ENCODE measurements at regions not wholly inside any gene's neighbourhood (a gene's known extent, or its start where the extent isn't known, plus 50 kb on each side); places are given as distances from the start of the nearest gene placed in this dataset.

DNA sequence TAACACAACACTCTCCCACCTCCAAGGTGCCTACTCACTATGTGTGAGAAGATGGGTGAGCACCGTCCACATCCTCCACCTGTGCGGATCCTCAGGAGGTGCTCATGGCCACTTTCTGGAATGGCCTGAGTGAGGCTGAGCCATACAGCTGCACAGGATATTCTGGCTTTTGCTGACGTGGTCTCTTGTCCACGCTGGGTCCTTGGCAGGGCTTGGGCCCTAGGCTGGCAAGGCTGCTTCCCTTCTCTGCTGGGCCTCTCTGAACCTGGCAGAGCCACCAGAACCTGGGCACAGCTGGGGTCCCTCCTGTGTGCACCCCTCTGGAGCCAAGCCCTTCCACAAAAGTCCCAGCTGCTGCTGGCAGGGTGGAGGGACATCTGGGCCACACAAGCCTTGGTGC lies 56.4 kb upstream of the IER5L start:
- no peaks in the 10 kb centered on the region for H3K79me2 ChIP-seq (ENCODE audit: control insufficient read depth in 1 of 2, insufficient read depth in 2 of 2, low read length in 2 of 2)
- H3K23me2 ChIP-seq (ENCODE audit: low read depth, low read length), result peaks cover 9% of the 10 kb centered on the region; the same call in 1 of the 2 replicates
- H3K4me2 ChIP-seq (ENCODE audit: insufficient read depth in 1 of 2, low read depth in 2 of 2, low read length in 2 of 2), result no peak overlapping the region
- H2BK120ac ChIP-seq (replicated peaks; ENCODE audit: low read depth, low read length), result no peak overlapping the region
- 68% methylated on average over 4 of the region's 4 CpGs; no CpG with 5 or more reads in 1 of the 2 experiments for WGBS, 2 experiments (ENCODE audit: extremely low coverage in 1 of 2, insufficient coverage in 1 of 2, insufficient read length in 1 of 2, insufficient replicate concordance in 2 of 2, low coverage in 1 of 2, low lambda C conversion rate in 2 of 2, missing lambda C conversion rate in 1 of 2)
- H4K20me1 ChIP-seq (replicated peaks in 1 of 2; ENCODE audit: control insufficient read depth in 1 of 2, insufficient read depth in 2 of 2, low read length in 2 of 2), result peaks cover 0 to 3% of the 10 kb centered on the region in 2 experiments
- H3K27ac ChIP-seq (ENCODE audit: low read depth, low read length), result no peak overlapping the region
- peaks cover 0 to 13% (median 4%) of the 10 kb centered on the region in 4 experiments; a peak in 5 of 7 replicates for H3K4me1 ChIP-seq (replicated peaks in 1 of 4; ENCODE audit: control insufficient read depth in 3 of 4, insufficient read depth in 4 of 4, low read length in 3 of 4)
- H4K91ac ChIP-seq (replicated peaks; ENCODE audit: insufficient read length, low read length), result no peak overlapping the region
- no peaks in the 10 kb centered on the region for H3K79me1 ChIP-seq (ENCODE audit: low read depth, low read length)
- TF ChIP-seq, protein P1, sequence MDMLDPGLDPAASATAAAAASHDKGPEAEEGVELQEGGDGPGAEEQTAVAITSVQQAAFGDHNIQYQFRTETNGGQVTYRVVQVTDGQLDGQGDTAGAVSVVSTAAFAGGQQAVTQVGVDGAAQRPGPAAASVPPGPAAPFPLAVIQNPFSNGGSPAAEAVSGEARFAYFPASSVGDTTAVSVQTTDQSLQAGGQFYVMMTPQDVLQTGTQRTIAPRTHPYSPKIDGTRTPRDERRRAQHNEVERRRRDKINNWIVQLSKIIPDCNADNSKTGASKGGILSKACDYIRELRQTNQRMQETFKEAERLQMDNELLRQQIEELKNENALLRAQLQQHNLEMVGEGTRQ (IDR thresholded peaks at IDR 0.05; ENCODE audit: low read length), result no peak
- TF ChIP-seq TEAD4 (IDR thresholded peaks at IDR 0.05; ENCODE audit: low read depth, low read length) (no peak), EZH2 (IDR thresholded peaks at IDR 0.05; ENCODE audit: low read depth, low read length, severe bottlenecking) (no peak), CEBPB (IDR thresholded peaks at IDR 0.05; ENCODE audit: low read depth, low read length) (no peak), CHD2 (IDR thresholded peaks at IDR 0.05; ENCODE audit: low read length) (no peak), RBBP5 (IDR thresholded peaks at IDR 0.05; ENCODE audit: borderline replicate concordance, low read depth, low read length) (no peak), BCL11A (IDR thresholded peaks at IDR 0.05; ENCODE audit: low read depth in 2 of 2, low read length in 2 of 2) (no peak), SP2 (IDR thresholded peaks at IDR 0.05; ENCODE audit: low read length) (no peak), TCF12 (IDR thresholded peaks at IDR 0.05; ENCODE audit: low read depth, low read length) (no peak), JUN (IDR thresholded peaks at IDR 0.05; ENCODE audit: low read depth, low read length) (no peak)
- TF ChIP-seq, protein P2, sequence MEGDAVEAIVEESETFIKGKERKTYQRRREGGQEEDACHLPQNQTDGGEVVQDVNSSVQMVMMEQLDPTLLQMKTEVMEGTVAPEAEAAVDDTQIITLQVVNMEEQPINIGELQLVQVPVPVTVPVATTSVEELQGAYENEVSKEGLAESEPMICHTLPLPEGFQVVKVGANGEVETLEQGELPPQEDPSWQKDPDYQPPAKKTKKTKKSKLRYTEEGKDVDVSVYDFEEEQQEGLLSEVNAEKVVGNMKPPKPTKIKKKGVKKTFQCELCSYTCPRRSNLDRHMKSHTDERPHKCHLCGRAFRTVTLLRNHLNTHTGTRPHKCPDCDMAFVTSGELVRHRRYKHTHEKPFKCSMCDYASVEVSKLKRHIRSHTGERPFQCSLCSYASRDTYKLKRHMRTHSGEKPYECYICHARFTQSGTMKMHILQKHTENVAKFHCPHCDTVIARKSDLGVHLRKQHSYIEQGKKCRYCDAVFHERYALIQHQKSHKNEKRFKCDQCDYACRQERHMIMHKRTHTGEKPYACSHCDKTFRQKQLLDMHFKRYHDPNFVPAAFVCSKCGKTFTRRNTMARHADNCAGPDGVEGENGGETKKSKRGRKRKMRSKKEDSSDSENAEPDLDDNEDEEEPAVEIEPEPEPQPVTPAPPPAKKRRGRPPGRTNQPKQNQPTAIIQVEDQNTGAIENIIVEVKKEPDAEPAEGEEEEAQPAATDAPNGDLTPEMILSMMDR (IDR thresholded peaks at IDR 0.05; ENCODE audit: control extremely low read depth in 1 of 3, insufficient read depth in 1 of 3, low read depth in 1 of 3, low read length in 3 of 3), result no peak
- H3K56ac ChIP-seq (replicated peaks; ENCODE audit: insufficient read length, low read depth, low read length), result no peak overlapping the region
- no peaks in the 10 kb centered on the region for H3K9me3 ChIP-seq (ENCODE audit: insufficient read depth in 2 of 2, low read depth in 1 of 2, low read length in 1 of 2)
- no peak overlapping the region for H3K23ac ChIP-seq (ENCODE audit: insufficient read length)
- H3K36me3 ChIP-seq (ENCODE audit: control insufficient read depth in 2 of 4, insufficient read depth in 4 of 4, low read length in 3 of 4), result no peaks in the 10 kb centered on the region
- H2AFZ ChIP-seq (ENCODE audit: low read length), result no peak overlapping the region
- CTCF ChIA-PET (ENCODE audit: partially characterized antibody), result interaction anchor here (0.9 to 1.2 kb wide), 2 partner anchors 9 to 317 kb away, joined by 3 to 4 read pairs; no protein-coding TSS in a partner anchor
- FAIRE-seq (no peak), DNase-seq (ENCODE audit: low read depth in 1 of 2, low spot score in 2 of 2) (no peak)
- H3K27me3 ChIP-seq (replicated peaks in 1 of 4; ENCODE audit: control insufficient read depth in 3 of 4, extremely low read depth in 1 of 4, insufficient read depth in 3 of 4, low read length in 3 of 4), result no peaks in the 10 kb centered on the region
- H2BK15ac ChIP-seq (ENCODE audit: low read length), result no peak overlapping the region
- no peak overlapping the region for H2AK5ac ChIP-seq (ENCODE audit: low read depth, low read length)
- H2BK20ac ChIP-seq (ENCODE audit: low read length), result no peak overlapping the region
- no peak overlapping the region for H2BK5ac ChIP-seq (ENCODE audit: low read depth, low read length)
- no peak overlapping the region for H4K5ac ChIP-seq (ENCODE audit: insufficient read length, low read depth, low read length)
- no peak overlapping the region for H3K4me3 ChIP-seq (ENCODE audit: extremely low read depth in 1 of 4, insufficient read depth in 2 of 4, low read depth in 3 of 4, low read length in 4 of 4)
- no peak overlapping the region for H3K18ac ChIP-seq (ENCODE audit: extremely low read depth, low read length)
- H3K4ac ChIP-seq (replicated peaks; ENCODE audit: insufficient read length, low read depth, low read length), result no peak overlapping the region
- POLR2A ChIA-PET (ENCODE audit: partially characterized antibody), result interaction anchor here (0.7 to 1.7 kb wide), 2 partner anchors 25 to 52 kb away, joined by 3 to 5 read pairs; no protein-coding TSS in a partner anchor
- H2BK12ac ChIP-seq (ENCODE audit: low read depth, low read length), result 0 out of 2 replicates have a peak overlapping the region, but pooled peaks have one; percentile 9
- H4K8ac ChIP-seq (ENCODE audit: extremely low read depth, insufficient read depth, low read length), result no peak overlapping the region
- H3K9ac ChIP-seq (replicated peaks in 1 of 4; ENCODE audit: extremely low read depth in 1 of 4, low read depth in 3 of 4, low read length in 3 of 4), result no peak overlapping the region
- no peak overlapping the region for H3K14ac ChIP-seq (ENCODE audit: insufficient read length)
